GM12878 (cell line): ENCODE measurements at regions not wholly inside any gene's neighbourhood (a gene's known extent, or its start where the extent isn't known, plus 50 kb on each side); places are given as distances from the start of the nearest gene placed in this dataset.

Source experiments
- ATAC-seq: fragments of 200-7000 bp; cut with Tn5 transposase; 3 replicates; pipeline ENCODE4 v1.9.1; 2020; ENCODE audit warnings: mild to moderate bottlenecking, moderate library complexity
- BruUV-seq: library from RNA; stranded (reverse); fragments of 400-500 nt; replicated peaks from 2 replicates; lab custom pipeline; 2021; lab: Mats Ljungman, UMichigan
- CTCF ChIA-PET: fragments of 300-600 bp; sonication (Branson Sonifier 250); formaldehyde crosslinking; extraction: SDS; loops from one replicate; lab custom pipeline; 2021; ENCODE audit warnings: inconsistent platforms; lab: Yijun Ruan, JAX
- POLR2A ChIA-PET: fragments of 350-600 bp; formaldehyde crosslinking; extraction: SDS; loops from one replicate; lab custom pipeline; 2021; ENCODE audit warnings: inconsistent platforms; lab: Charles Lee
- RAD21 ChIA-PET: fragments of 300-600 bp; sonication (Branson Sonifier 250); formaldehyde crosslinking; loops from one replicate; lab custom pipeline; 2023; ENCODE audit warnings: antibody characterized with exemption; ENCODE audit not compliant: unreplicated experiment; lab: Charles Lee
- SMC1A ChIA-PET: fragments of 300-600 bp; sonication (Branson Sonifier 250); formaldehyde crosslinking; loops from one replicate; lab custom pipeline; 2023; ENCODE audit not compliant: unreplicated experiment, uncharacterized antibody; lab: Charles Lee
- DNase-seq: peaks from one replicate; pipeline ENCODE4 v3.0.0-alpha.2; 2011; ENCODE audit warnings: low read depth, low spot score
- FAIRE-seq: peaks from 3 replicates; lab custom pipeline; 2011; peaks lifted over from hg19 to GRCh38; lab: Jason Lieb, UNC
- H2AFZ ChIP-seq: 2 replicates; pipeline ENCODE4 v1.6.0; 2011; ENCODE audit warnings: low read depth, low read length, control low read depth; ENCODE audit not compliant: control insufficient read depth
- H3K27ac ChIP-seq: 2 replicates; pipeline ENCODE4 v1.5.1; 2011; ENCODE audit warnings: control low read depth; ENCODE audit not compliant: control insufficient read depth, insufficient read depth
- H3K27me3 ChIP-seq, 2 experiments: replicated peaks in 1 of 2; 2 replicates each; pipeline versions ENCODE4 v1.6.0 to v1.6.1; 2011; ENCODE audit warnings: low read length in 1 of 2; ENCODE audit not compliant: control insufficient read depth in 2 of 2, insufficient read depth in 2 of 2
- H3K36me3 ChIP-seq, 2 experiments: 2 replicates each; pipeline ENCODE4 v1.5.1; 2011; ENCODE audit warnings: low read length in 1 of 2; ENCODE audit not compliant: control insufficient read depth in 2 of 2, insufficient read depth in 2 of 2
- H3K4me1 ChIP-seq: 2 replicates; pipeline ENCODE4 v1.6.1; 2011; ENCODE audit warnings: mild to moderate bottlenecking, low read length, moderate library complexity, mixed read lengths; ENCODE audit not compliant: control insufficient read depth, insufficient read depth
- H3K4me2 ChIP-seq: 2 replicates; pipeline ENCODE4 v1.6.0; 2011; ENCODE audit warnings: control low read depth; ENCODE audit not compliant: control insufficient read depth, insufficient read depth
- H3K4me3 ChIP-seq: fragments of 200-600 bp; sonication (generic); 2 replicates; pipeline ENCODE4 v1.5.1; 2016
- H3K79me2 ChIP-seq: 2 replicates; pipeline ENCODE4 v1.6.0; 2011; ENCODE audit warnings: low read length; ENCODE audit not compliant: control insufficient read depth, insufficient read depth
- H3K9ac ChIP-seq: 2 replicates; pipeline ENCODE4 v1.8.0; 2011; ENCODE audit warnings: low read length, control low read depth, mixed read lengths; ENCODE audit not compliant: control insufficient read depth, insufficient read depth
- H3K9me3 ChIP-seq: replicated peaks from 3 replicates; pipeline ENCODE4 v1.5.1; 2011; ENCODE audit warnings: mild to moderate bottlenecking, low read length; ENCODE audit not compliant: control insufficient read depth, insufficient read depth
- H4K20me1 ChIP-seq: 2 replicates; pipeline ENCODE4 v1.6.0; 2011; ENCODE audit not compliant: control insufficient read depth, insufficient read depth
- BCL11A ChIP-seq: IDR thresholded peaks from 2 replicates; pipeline ENCODE4 v1.6.1; 2011; ENCODE audit warnings: low read depth, low read length
- CHD4 ChIP-seq: fragments of 200-600 bp; sonication (generic); IDR thresholded peaks from 2 replicates; pipeline ENCODE4 v1.6.1; 2016; ENCODE audit warnings: mild to moderate bottlenecking
- IKZF2 ChIP-seq, 2 experiments: fragments of 450-650 bp; IDR thresholded peaks; 2 replicates each; pipeline ENCODE4 v1.6.1; 2017; ENCODE audit warnings: mild to moderate bottlenecking in 2 of 2, moderate library complexity in 2 of 2
- IRF4 ChIP-seq: IDR thresholded peaks from 2 replicates; pipeline ENCODE4 v1.6.1; 2011; ENCODE audit warnings: low read depth, low read length
- JUNB ChIP-seq: IDR thresholded peaks from 2 replicates; pipeline ENCODE4 v1.6.1; 2016; ENCODE audit warnings: antibody characterized with exemption, mild to moderate bottlenecking
- MLLT1 ChIP-seq: fragments of 450-650 bp; IDR thresholded peaks from 2 replicates; pipeline ENCODE4 v1.6.1; 2016; ENCODE audit warnings: mild to moderate bottlenecking
- NKRF ChIP-seq: fragments of 450-650 bp; conservative IDR thresholded peaks from 2 replicates; pipeline ENCODE4 v1.6.1; 2017; ENCODE audit warnings: mild to moderate bottlenecking, moderate library complexity
- NRF1 ChIP-seq: conservative IDR thresholded peaks from 2 replicates; pipeline ENCODE4 v1.6.1; 2011; ENCODE audit warnings: mild to moderate bottlenecking, low read depth, low read length, improper control_type of control experiment
- POLR2AphosphoS5 ChIP-seq: IDR thresholded peaks from 2 replicates; pipeline ENCODE4 v1.6.1; 2011; ENCODE audit warnings: mild to moderate bottlenecking, low read length, inconsistent platforms
- REST ChIP-seq: IDR thresholded peaks from 2 replicates; pipeline ENCODE4 v1.6.1; 2012; ENCODE audit warnings: mild to moderate bottlenecking, low read depth, low read length
- SREBF1 ChIP-seq: IDR thresholded peaks from 2 replicates; pipeline ENCODE4 v1.6.1; 2012; ENCODE audit warnings: mild to moderate bottlenecking, low read length
- STAT1 ChIP-seq: fragments of 450-650 bp; conservative IDR thresholded peaks from 2 replicates; pipeline ENCODE4 v1.6.1; 2014; ENCODE audit warnings: antibody characterized with exemption, mild to moderate bottlenecking
- WRNIP1 ChIP-seq: IDR thresholded peaks from 2 replicates; pipeline ENCODE4 v1.6.1; 2011; ENCODE audit warnings: low read depth, low read length, improper control_type of control experiment, borderline replicate concordance
- WGBS: methylation state at CpG from one replicate; pipeline ENCODE4 v1.1.6; 2016; ENCODE audit warnings: low lambda C conversion rate; ENCODE audit not compliant: insufficient replicate concordance, insufficient coverage; ENCODE audit errors: missing lambda C conversion rate; 5-methylcytosine and 5-hydroxymethylcytosine counted together
- in situ Hi-C: fragments of 300-500 bp; cut with MboI; formaldehyde crosslinking; loops from 9 replicates; pipeline ENCODE4 v1.14.3; 2018; ENCODE audit warnings: mixed read lengths
- intact Hi-C: fragments of 100-400 bp; cut with micrococcal nuclease; formaldehyde crosslinking; loops from one replicate; pipeline ENCODE4 v1.14.2; 2022; ENCODE audit not compliant: unreplicated experiment

GRCh38 chr5:43802651-43803050 lies 199.7 kb downstream of the NNT start:
- Histone ChIP-seq H3K79me2 (no peaks in the 10 kb centered on the region), H2AFZ (no peak overlapping the region), H3K27ac (no peak overlapping the region), H3K4me2 (no peak overlapping the region), H3K36me3 (no peaks in the 10 kb centered on the region), H3K9me3 (no peaks in the 10 kb centered on the region), H3K27me3 (no peaks in the 10 kb centered on the region), H4K20me1 (no peaks in the 10 kb centered on the region), H3K4me3 (no peak overlapping the region), H3K9ac (no peak overlapping the region), H3K4me1 (no peaks in the 10 kb centered on the region)
- ChIA-PET POLR2A (no interaction called here), SMC1A (no interaction called here), CTCF (no interaction called here), RAD21 (no interaction called here)
- WGBS, result 20% methylated on average over 3 of the region's 3 CpGs
- no peak for ATAC-seq
- no peak for TF ChIP-seq WRNIP1
- TF ChIP-seq CHD4, result no peak
- no peak for TF ChIP-seq STAT1
- no peak for TF ChIP-seq NRF1
- TF ChIP-seq IRF4, result no peak
- no peak for TF ChIP-seq POLR2AphosphoS5
- TF ChIP-seq SREBF1, result no peak
- TF ChIP-seq NKRF, result no peak
- TF ChIP-seq JUNB, result no peak
- no peak for TF ChIP-seq IKZF2 (IDR thresholded peaks at IDR 0.05)
- TF ChIP-seq MLLT1, result no peak
- TF ChIP-seq REST, result no peak
- no peak for TF ChIP-seq BCL11A
- in situ Hi-C loops, result no loop called here
- DNase-seq, result no peak
- intact Hi-C loops, result no loop called here
- BruUV-seq, result no TSS peak
- no peak for FAIRE-seq
